NT2/D1 (cell line): ENCODE measurements at regions not wholly inside any gene's neighbourhood (a gene's known extent, or its start where the extent isn't known, plus 50 kb on each side); places are given as distances from the start of the nearest gene placed in this dataset.

Experiments used
- DNase-seq: peaks from one replicate; pipeline ENCODE4 v3.0.0-alpha.2; 2011; ENCODE audit warnings: low read depth, low spot score
- H3K27me3 ChIP-seq: 2 replicates; pipeline ENCODE4 v1.6.0; 2011; ENCODE audit warnings: mild to moderate bottlenecking; ENCODE audit not compliant: insufficient read length, insufficient read depth
- H3K36me3 ChIP-seq: 2 replicates; pipeline ENCODE4 v1.6.1; 2011; ENCODE audit warnings: mild to moderate bottlenecking, low read length, mixed read lengths; ENCODE audit not compliant: insufficient read depth, insufficient read length
- H3K4me1 ChIP-seq: 2 replicates; pipeline ENCODE4 v1.5.1; 2011; ENCODE audit not compliant: insufficient read depth, insufficient read length
- H3K4me3 ChIP-seq: 2 replicates; pipeline ENCODE4 v1.5.1; 2011; ENCODE audit warnings: low read depth; ENCODE audit not compliant: insufficient read length
- H3K9ac ChIP-seq: 2 replicates; pipeline ENCODE4 v1.6.0; 2011; ENCODE audit warnings: low read depth; ENCODE audit not compliant: insufficient read length
- H3K9me3 ChIP-seq: 2 replicates; pipeline ENCODE4 v1.5.1; 2011; ENCODE audit warnings: mild to moderate bottlenecking, low read length; ENCODE audit not compliant: insufficient read depth
- SUZ12 ChIP-seq: IDR thresholded peaks from 2 replicates; pipeline ENCODE4 v1.6.1; 2011; ENCODE audit not compliant: insufficient read length, insufficient read depth; ENCODE audit errors: extremely low read depth
- YY1 ChIP-seq: IDR thresholded peaks from 2 replicates; pipeline ENCODE4 v1.6.1; 2011; ENCODE audit not compliant: insufficient read length, insufficient read depth
- ZNF274 ChIP-seq: IDR thresholded peaks from 2 replicates; pipeline ENCODE4 v1.6.1; 2011; ENCODE audit warnings: mild to moderate bottlenecking, low read depth, low read length

DNA sequence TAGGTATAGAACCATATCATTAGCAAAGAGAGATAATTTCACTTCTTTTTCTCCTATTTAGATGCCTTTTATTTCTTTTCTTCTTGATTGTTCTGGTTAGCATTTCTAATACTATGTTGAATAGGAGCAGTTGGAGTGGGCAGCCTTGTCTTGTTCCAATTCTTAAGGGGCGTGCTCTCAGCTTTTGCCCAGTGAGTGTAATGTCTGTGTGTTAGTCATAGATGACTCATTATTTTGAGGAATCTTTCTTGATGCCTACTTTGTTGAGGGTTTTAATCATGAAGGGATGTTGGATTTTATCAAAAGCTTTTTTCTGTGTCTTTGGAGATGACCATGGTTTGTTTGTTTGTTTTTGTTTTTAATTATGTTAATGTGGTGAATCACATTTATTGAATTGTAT lies 1453.1 kb upstream of the SLC39A10 start:
- Histone ChIP-seq H3K36me3 (no peaks in the 10 kb centered on the region), H3K9ac (no peak overlapping the region), H3K27me3 (no peaks in the 10 kb centered on the region), H3K4me3 (no peak overlapping the region), H3K9me3 (no peaks in the 10 kb centered on the region), H3K4me1 (no peaks in the 10 kb centered on the region)
- no peak for DNase-seq
- TF ChIP-seq SUZ12 (no peak), ZNF274 (no peak), YY1 (no peak)

DNA sequence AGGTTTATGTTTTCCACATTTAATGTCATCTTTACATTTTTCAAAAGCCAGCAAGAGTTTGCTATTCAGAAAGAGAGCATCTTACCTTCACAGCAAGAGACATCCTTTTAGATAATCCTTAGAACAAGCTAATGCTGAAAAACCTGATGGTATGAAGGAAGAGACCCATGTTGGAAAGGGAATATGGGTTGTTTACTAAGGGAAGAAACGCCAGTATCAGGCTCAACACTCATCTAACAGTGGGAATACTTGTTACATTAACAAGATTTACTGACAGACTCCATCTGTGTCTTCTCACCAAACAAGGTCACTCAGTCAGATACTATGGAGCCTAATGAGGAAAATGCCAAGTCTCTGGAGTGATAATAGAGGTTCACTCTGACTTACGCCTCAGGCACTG lies 1474.1 kb upstream of the SLC39A10 start:
- H3K36me3 ChIP-seq: no peaks in the 10 kb centered on the region
- H3K4me1 ChIP-seq: no peaks in the 10 kb centered on the region
- no peak for TF ChIP-seq YY1
- TF ChIP-seq SUZ12: no peak
- TF ChIP-seq ZNF274: no peak
- no peaks in the 10 kb centered on the region for H3K27me3 ChIP-seq
- no peak overlapping the region for H3K4me3 ChIP-seq
- H3K9ac ChIP-seq: no peak overlapping the region
- H3K9me3 ChIP-seq: no peaks in the 10 kb centered on the region
- no peak for DNase-seq

DNA sequence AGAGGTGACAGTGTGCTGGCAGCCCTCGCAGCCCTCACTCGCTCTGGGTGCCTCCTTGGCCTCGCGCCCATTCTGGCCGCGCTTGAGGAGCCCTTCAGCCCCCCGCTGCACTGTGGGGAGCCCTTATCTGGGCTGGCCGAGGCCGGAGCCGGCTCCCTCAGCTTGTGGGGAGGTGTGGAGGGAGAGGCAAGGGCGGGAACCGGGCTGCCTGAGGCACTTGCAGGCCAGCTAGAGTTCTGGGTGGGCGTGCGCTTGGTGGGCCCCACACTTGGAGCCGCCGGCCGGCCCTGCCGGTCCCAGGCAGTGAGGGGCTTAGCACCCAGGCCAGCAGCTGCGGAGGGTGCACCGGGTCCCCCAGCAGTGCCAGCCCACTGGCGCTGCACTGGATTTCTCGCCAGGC lies 1480.9 kb upstream of the SLC39A10 start:
- H3K9ac ChIP-seq: no peak overlapping the region
- H3K9me3 ChIP-seq: peaks cover 5% of the 10 kb centered on the region; the same call in 1 of the 2 replicates
- TF ChIP-seq ZNF274 (no peak), YY1 (no peak), SUZ12 (no peak)
- no peaks in the 10 kb centered on the region for H3K27me3 ChIP-seq
- no peaks in the 10 kb centered on the region for H3K36me3 ChIP-seq
- no peak overlapping the region for H3K4me3 ChIP-seq
- DNase-seq: no peak
- H3K4me1 ChIP-seq: no peaks in the 10 kb centered on the region

DNA sequence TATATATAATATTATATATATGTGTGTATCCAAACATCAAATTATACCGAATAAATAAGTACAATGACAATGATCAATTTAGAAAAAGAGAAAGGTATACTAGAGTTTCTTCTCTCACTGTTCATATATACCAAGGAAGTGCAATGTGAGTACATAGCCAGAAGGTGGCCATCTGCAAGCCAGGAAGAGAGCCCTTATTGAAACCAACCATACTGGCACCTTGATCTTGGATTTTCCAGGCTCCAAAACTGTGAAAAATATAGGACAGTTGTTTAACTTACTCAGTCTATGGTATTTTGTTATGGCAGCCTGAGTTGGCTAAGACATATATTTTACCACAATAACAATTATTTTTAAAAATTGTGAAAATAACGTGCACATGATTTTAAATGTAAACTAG lies 1490.2 kb upstream of the SLC39A10 start:
- H3K36me3 ChIP-seq: no peaks in the 10 kb centered on the region
- peak; percentile 15 for DNase-seq
- no peak overlapping the region for H3K9ac ChIP-seq
- H3K4me3 ChIP-seq: no peak overlapping the region
- H3K4me1 ChIP-seq: no peaks in the 10 kb centered on the region
- no peaks in the 10 kb centered on the region for H3K9me3 ChIP-seq
- no peaks in the 10 kb centered on the region for H3K27me3 ChIP-seq
- no peak for TF ChIP-seq SUZ12
- TF ChIP-seq ZNF274: no peak

DNA sequence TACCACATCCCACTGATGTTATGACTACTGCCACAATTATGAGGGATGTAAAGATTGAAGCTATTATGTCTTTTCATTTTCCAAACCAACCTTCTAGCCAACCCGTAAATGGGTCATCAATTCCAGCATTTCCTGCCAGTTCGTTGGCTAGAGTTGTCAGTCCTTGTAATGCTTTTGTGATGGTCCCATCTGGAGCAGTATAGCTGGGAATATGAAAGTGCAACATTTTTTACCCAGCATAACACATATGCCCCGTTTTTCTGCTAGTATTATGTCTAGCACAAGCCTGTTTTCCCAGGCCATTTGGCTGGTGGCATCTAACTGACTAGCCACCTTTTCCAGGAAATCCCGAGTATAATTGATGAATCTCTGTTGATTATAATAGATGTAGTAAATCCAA lies 1501.6 kb upstream of the SLC39A10 start:
- H3K27me3 ChIP-seq: no peaks in the 10 kb centered on the region
- H3K9ac ChIP-seq: no peak overlapping the region
- H3K4me3 ChIP-seq: no peak overlapping the region
- DNase-seq: no peak
- TF ChIP-seq ZNF274 (no peak), SUZ12 (no peak), YY1 (no peak)
- H3K4me1 ChIP-seq: no peaks in the 10 kb centered on the region
- H3K36me3 ChIP-seq: no peaks in the 10 kb centered on the region
- peaks cover 6% of the 10 kb centered on the region; the same call in 1 of the 2 replicates for H3K9me3 ChIP-seq

DNA sequence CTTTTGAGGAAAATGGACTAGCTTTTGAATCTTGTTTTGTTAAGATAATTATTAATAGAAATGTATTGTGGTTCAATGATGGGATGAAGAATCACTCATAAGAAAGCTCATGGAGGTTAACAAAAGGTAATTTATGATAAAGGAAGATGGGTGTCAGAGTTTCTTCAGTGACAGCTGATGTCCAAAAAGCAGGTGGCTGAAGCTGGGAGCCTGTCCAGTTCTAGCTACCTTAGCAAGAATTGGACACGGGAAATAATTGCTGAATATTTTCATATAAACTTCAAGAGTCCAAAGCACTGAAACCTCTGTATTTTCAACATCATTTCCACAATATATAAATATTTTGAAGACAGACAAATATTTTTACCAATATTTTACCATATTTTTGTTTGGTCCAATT lies 1505.8 kb upstream of the SLC39A10 start:
- DNase-seq: no peak
- H3K9ac ChIP-seq: no peak overlapping the region
- no peak overlapping the region for H3K4me3 ChIP-seq
- no peaks in the 10 kb centered on the region for H3K36me3 ChIP-seq
- no peaks in the 10 kb centered on the region for H3K27me3 ChIP-seq
- H3K9me3 ChIP-seq: no peaks in the 10 kb centered on the region
- TF ChIP-seq ZNF274: no peak
- TF ChIP-seq SUZ12: no peak
- TF ChIP-seq YY1: no peak
- no peaks in the 10 kb centered on the region for H3K4me1 ChIP-seq

DNA sequence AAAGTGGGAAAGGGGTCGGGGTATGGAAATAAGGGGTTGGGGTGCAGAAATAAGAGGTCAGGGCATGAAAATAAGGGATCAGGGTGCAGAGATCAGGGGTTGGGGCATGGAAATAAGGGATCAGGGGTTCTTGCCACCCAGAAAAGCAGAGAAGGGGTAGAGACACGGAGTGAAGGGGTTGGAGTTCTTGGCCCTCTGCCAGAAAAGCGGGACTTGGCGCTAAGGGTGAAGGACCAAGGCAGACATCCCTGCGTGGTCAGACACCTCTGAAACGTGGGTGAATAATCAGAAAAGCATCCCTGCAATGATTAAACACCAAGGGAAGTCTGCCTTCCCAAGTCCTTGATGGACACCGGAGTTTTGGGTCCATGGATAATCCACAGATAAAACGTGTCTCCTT lies 1521.6 kb upstream of the SLC39A10 start:
- DNase-seq: no peak
- H3K4me1 ChIP-seq: no peaks in the 10 kb centered on the region
- no peak overlapping the region for H3K4me3 ChIP-seq
- H3K9ac ChIP-seq: no peak overlapping the region
- no peaks in the 10 kb centered on the region for H3K27me3 ChIP-seq
- TF ChIP-seq SUZ12 (no peak), ZNF274 (no peak), YY1 (no peak)
- H3K36me3 ChIP-seq: no peaks in the 10 kb centered on the region
- H3K9me3 ChIP-seq: 0 out of 2 replicates have a peak, but pooled peaks cover 4% of the 10 kb centered on the region

DNA sequence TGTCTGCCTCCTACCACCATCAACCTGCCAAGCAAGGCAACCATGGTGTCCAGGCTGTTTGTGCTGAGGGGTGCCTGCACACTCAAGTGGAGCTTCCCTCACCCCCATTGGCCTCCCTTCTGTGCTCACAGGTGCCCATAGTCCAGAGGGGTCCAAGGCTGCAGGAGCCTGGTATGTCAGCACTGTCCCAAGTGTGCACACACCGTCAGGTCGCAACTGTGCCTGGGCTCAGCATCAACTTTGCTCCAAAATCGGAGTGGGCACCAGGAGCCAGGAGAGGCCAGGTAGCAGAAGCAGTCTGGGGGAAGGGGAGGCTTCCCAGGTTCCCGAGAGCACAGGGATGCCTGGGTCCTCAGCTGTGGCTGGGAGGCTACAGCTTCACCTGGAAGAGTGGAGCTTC lies 1528.2 kb upstream of the SLC39A10 start:
- TF ChIP-seq SUZ12: no peak
- no peak for TF ChIP-seq ZNF274
- no peak for TF ChIP-seq YY1
- H3K9me3 ChIP-seq: no peaks in the 10 kb centered on the region
- H3K4me3 ChIP-seq: no peak overlapping the region
- H3K27me3 ChIP-seq: no peaks in the 10 kb centered on the region
- DNase-seq: no peak
- H3K9ac ChIP-seq: no peak overlapping the region
- H3K36me3 ChIP-seq: no peaks in the 10 kb centered on the region
- H3K4me1 ChIP-seq: no peaks in the 10 kb centered on the region
